GM12878 (cell line): ENCODE measurements at regions not wholly inside any gene's neighbourhood (a gene's known extent, or its start where the extent isn't known, plus 50 kb on each side); places are given as distances from the start of the nearest gene placed in this dataset.
A peak's percentile ranks its signal among the peaks of the same experiment; 100 is the strongest.

Source experiments
- ATAC-seq: fragments of 200-7000 bp; cut with Tn5 transposase; 3 replicates; pipeline ENCODE4 v1.9.1; 2020; ENCODE audit warnings: mild to moderate bottlenecking, moderate library complexity
- BruUV-seq: library from RNA; stranded (reverse); fragments of 400-500 nt; replicated peaks from 2 replicates; lab custom pipeline; 2021; lab: Mats Ljungman, UMichigan
- CTCF ChIA-PET: fragments of 300-600 bp; sonication (Branson Sonifier 250); formaldehyde crosslinking; extraction: SDS; loops from one replicate; lab custom pipeline; 2021; ENCODE audit warnings: inconsistent platforms; lab: Yijun Ruan, JAX
- POLR2A ChIA-PET: fragments of 350-600 bp; formaldehyde crosslinking; extraction: SDS; loops from one replicate; lab custom pipeline; 2021; ENCODE audit warnings: inconsistent platforms; lab: Charles Lee
- RAD21 ChIA-PET: fragments of 300-600 bp; sonication (Branson Sonifier 250); formaldehyde crosslinking; loops from one replicate; lab custom pipeline; 2023; ENCODE audit warnings: antibody characterized with exemption; ENCODE audit not compliant: unreplicated experiment; lab: Charles Lee
- SMC1A ChIA-PET: fragments of 300-600 bp; sonication (Branson Sonifier 250); formaldehyde crosslinking; loops from one replicate; lab custom pipeline; 2023; ENCODE audit not compliant: unreplicated experiment, uncharacterized antibody; lab: Charles Lee
- DNase-seq: peaks from one replicate; pipeline ENCODE4 v3.0.0-alpha.2; 2011; ENCODE audit warnings: low read depth, low spot score
- FAIRE-seq: peaks from 3 replicates; lab custom pipeline; 2011; peaks lifted over from hg19 to GRCh38; lab: Jason Lieb, UNC
- H2AFZ ChIP-seq: 2 replicates; pipeline ENCODE4 v1.6.0; 2011; ENCODE audit warnings: low read depth, low read length, control low read depth; ENCODE audit not compliant: control insufficient read depth
- H3K27ac ChIP-seq: 2 replicates; pipeline ENCODE4 v1.5.1; 2011; ENCODE audit warnings: control low read depth; ENCODE audit not compliant: control insufficient read depth, insufficient read depth
- H3K27me3 ChIP-seq, 2 experiments: replicated peaks in 1 of 2; 2 replicates each; pipeline versions ENCODE4 v1.6.0 to v1.6.1; 2011; ENCODE audit warnings: low read length in 1 of 2; ENCODE audit not compliant: control insufficient read depth in 2 of 2, insufficient read depth in 2 of 2
- H3K36me3 ChIP-seq, 2 experiments: 2 replicates each; pipeline ENCODE4 v1.5.1; 2011; ENCODE audit warnings: low read length in 1 of 2; ENCODE audit not compliant: control insufficient read depth in 2 of 2, insufficient read depth in 2 of 2
- H3K4me1 ChIP-seq: 2 replicates; pipeline ENCODE4 v1.6.1; 2011; ENCODE audit warnings: mild to moderate bottlenecking, low read length, moderate library complexity, mixed read lengths; ENCODE audit not compliant: control insufficient read depth, insufficient read depth
- H3K4me2 ChIP-seq: 2 replicates; pipeline ENCODE4 v1.6.0; 2011; ENCODE audit warnings: control low read depth; ENCODE audit not compliant: control insufficient read depth, insufficient read depth
- H3K4me3 ChIP-seq: fragments of 200-600 bp; sonication (generic); 2 replicates; pipeline ENCODE4 v1.5.1; 2016
- H3K79me2 ChIP-seq: 2 replicates; pipeline ENCODE4 v1.6.0; 2011; ENCODE audit warnings: low read length; ENCODE audit not compliant: control insufficient read depth, insufficient read depth
- H3K9ac ChIP-seq: 2 replicates; pipeline ENCODE4 v1.8.0; 2011; ENCODE audit warnings: low read length, control low read depth, mixed read lengths; ENCODE audit not compliant: control insufficient read depth, insufficient read depth
- H3K9me3 ChIP-seq: replicated peaks from 3 replicates; pipeline ENCODE4 v1.5.1; 2011; ENCODE audit warnings: mild to moderate bottlenecking, low read length; ENCODE audit not compliant: control insufficient read depth, insufficient read depth
- H4K20me1 ChIP-seq: 2 replicates; pipeline ENCODE4 v1.6.0; 2011; ENCODE audit not compliant: control insufficient read depth, insufficient read depth
- ATF3 ChIP-seq: IDR thresholded peaks from 2 replicates; pipeline ENCODE4 v1.6.1; 2011; ENCODE audit warnings: low read depth, mild to moderate bottlenecking, low read length, moderate library complexity, borderline replicate concordance; ENCODE audit errors: extremely low read depth
- CREB1 ChIP-seq: IDR thresholded peaks from 2 replicates; pipeline ENCODE4 v1.6.1; 2012; ENCODE audit warnings: low read depth, mild to moderate bottlenecking, inconsistent platforms
- CTCF ChIP-seq, 3 experiments: IDR thresholded peaks in 2 of 3; conservative IDR thresholded peaks in 1 of 3; 2 replicates each; pipeline ENCODE4 v1.5.1; 2011; ENCODE audit warnings: low read depth in 3 of 3, low read length in 3 of 3, mild to moderate bottlenecking in 3 of 3, control low read depth in 2 of 3, moderate library complexity in 2 of 3, inconsistent platforms in 1 of 3, mixed read lengths in 1 of 3; ENCODE audit not compliant: control insufficient read depth in 2 of 3, insufficient read depth in 1 of 3; ENCODE audit errors: extremely low read depth in 1 of 3
- EZH2 ChIP-seq: IDR thresholded peaks from 2 replicates; pipeline ENCODE4 v1.6.1; 2012; ENCODE audit warnings: low read depth, mild to moderate bottlenecking, control low read depth, inconsistent platforms, low read length, borderline replicate concordance; ENCODE audit not compliant: control insufficient read depth
- GATAD2B ChIP-seq: fragments of 450-650 bp; conservative IDR thresholded peaks from 2 replicates; pipeline ENCODE4 v1.6.1; 2017; ENCODE audit warnings: low read depth, mild to moderate bottlenecking, moderate library complexity
- HDGF ChIP-seq: fragments of 450-650 bp; IDR thresholded peaks from 2 replicates; pipeline ENCODE4 v1.6.1; 2016; ENCODE audit warnings: antibody characterized with exemption
- IKZF2 ChIP-seq, 2 experiments: fragments of 450-650 bp; IDR thresholded peaks; 2 replicates each; pipeline ENCODE4 v1.6.1; 2017; ENCODE audit warnings: mild to moderate bottlenecking in 2 of 2, moderate library complexity in 2 of 2
- JUND ChIP-seq: IDR thresholded peaks from 2 replicates; pipeline ENCODE4 v1.6.1; 2012; ENCODE audit warnings: low read depth, mild to moderate bottlenecking, low read length, improper control_type of control experiment, moderate library complexity
- PAX8 ChIP-seq: fragments of 450-650 bp; IDR thresholded peaks from 2 replicates; pipeline ENCODE4 v1.6.1; 2017; ENCODE audit warnings: mild to moderate bottlenecking, moderate library complexity
- REST ChIP-seq: IDR thresholded peaks from 2 replicates; pipeline ENCODE4 v1.6.1; 2012; ENCODE audit warnings: mild to moderate bottlenecking, low read depth, low read length
- SMAD5 ChIP-seq: IDR thresholded peaks from 2 replicates; pipeline ENCODE4 v1.6.1; 2016; ENCODE audit warnings: antibody characterized with exemption, low read depth
- SMARCA5 ChIP-seq: fragments of 450-650 bp; IDR thresholded peaks from 2 replicates; pipeline ENCODE4 v1.6.1; 2017; ENCODE audit warnings: mild to moderate bottlenecking
- STAT1 ChIP-seq: fragments of 450-650 bp; conservative IDR thresholded peaks from 2 replicates; pipeline ENCODE4 v1.6.1; 2014; ENCODE audit warnings: antibody characterized with exemption, mild to moderate bottlenecking
- TBL1XR1 ChIP-seq: IDR thresholded peaks from 2 replicates; pipeline ENCODE4 v1.6.1; 2012; ENCODE audit warnings: low read depth, low read length, improper control_type of control experiment
- TCF7 ChIP-seq: IDR thresholded peaks from 2 replicates; pipeline ENCODE4 v1.6.1; 2014; ENCODE audit warnings: antibody characterized with exemption, borderline replicate concordance
- ZBTB33 ChIP-seq: fragments of 450-650 bp; IDR thresholded peaks from 2 replicates; pipeline ENCODE4 v1.6.1; 2017; ENCODE audit warnings: mild to moderate bottlenecking
- WGBS: methylation state at CpG from one replicate; pipeline ENCODE4 v1.1.6; 2016; ENCODE audit warnings: low lambda C conversion rate; ENCODE audit not compliant: insufficient replicate concordance, insufficient coverage; ENCODE audit errors: missing lambda C conversion rate; 5-methylcytosine and 5-hydroxymethylcytosine counted together
- in situ Hi-C: fragments of 300-500 bp; cut with MboI; formaldehyde crosslinking; loops from 9 replicates; pipeline ENCODE4 v1.14.3; 2018; ENCODE audit warnings: mixed read lengths
- intact Hi-C: fragments of 100-400 bp; cut with micrococcal nuclease; formaldehyde crosslinking; loops from one replicate; pipeline ENCODE4 v1.14.2; 2022; ENCODE audit not compliant: unreplicated experiment

GRCh38 chr14:106141242-106142220, 615.1 kb downstream of the TMEM121 start:
- no peak for TF ChIP-seq TCF7
- TF ChIP-seq PAX8: no peak
- no peak for TF ChIP-seq IKZF2 (IDR thresholded peaks at IDR 0.05)
- TF ChIP-seq ZBTB33: no peak
- TF ChIP-seq SMARCA5: 0 out of 2 replicates have a peak, but pooled peaks have one; percentile 15
- TF ChIP-seq CTCF (IDR thresholded peaks at IDR 0.05 in 2 of 3, conservative IDR thresholded peaks at IDR 0.05 in 1 of 3; ENCODE audit: control insufficient read depth in 2 of 3, extremely low read depth in 1 of 3, insufficient read depth in 1 of 3, low read depth in 3 of 3, low read length in 3 of 3): peak in 2 of 3 experiments; percentile 27 to 39; a peak in 3 of 6 replicates
- TF ChIP-seq SMAD5: no peak
- TF ChIP-seq EZH2: no peak
- TF ChIP-seq GATAD2B: no peak
- no peak for TF ChIP-seq TBL1XR1
- TF ChIP-seq REST: no peak
- TF ChIP-seq STAT1: no peak
- no peak for TF ChIP-seq ATF3
- TF ChIP-seq HDGF: no peak
- no peak for TF ChIP-seq JUND
- no peak for TF ChIP-seq CREB1
- Histone ChIP-seq H2AFZ (no peak overlapping the region), H3K4me2 (no peak overlapping the region), H3K9me3 (no peaks in the 10 kb centered on the region), H4K20me1 (no peaks in the 10 kb centered on the region), H3K79me2 (no peaks in the 10 kb centered on the region), H3K9ac (no peak overlapping the region), H3K4me3 (no peak overlapping the region), H3K4me1 (no peaks in the 10 kb centered on the region), H3K27ac (no peak overlapping the region), H3K27me3 (no peaks in the 10 kb centered on the region), H3K36me3 (no peaks in the 10 kb centered on the region)
- no peak for DNase-seq
- RAD21 ChIA-PET: no interaction called here
- CTCF ChIA-PET: interaction anchor here (0.6 to 1.6 kb wide), 14 partner anchors 10 to 767 kb away, joined by 3 to 11 read pairs (median 4); no protein-coding TSS in a partner anchor
- BruUV-seq: no TSS peak
- in situ Hi-C loops (loop anchor here (25.0 kb wide), 1 partner anchor 479 kb away; no protein-coding TSS in a partner anchor), intact Hi-C loops (no loop called here)
- POLR2A ChIA-PET: no interaction called here
- ATAC-seq: peak; percentile 91
- no peak for FAIRE-seq
- 36% methylated on average over 14 of the region's 18 CpGs for WGBS
- SMC1A ChIA-PET: interaction anchor here (1.7 kb wide), 1 partner anchor 12 kb away, joined by 4 read pairs; no protein-coding TSS in a partner anchor
